ENCODE measurements at regions not wholly inside any gene's neighbourhood (a gene's known extent, or its start where the extent isn't known, plus 50 kb on each side); places are given as distances from the start of the nearest gene placed in this dataset.

DNA sequence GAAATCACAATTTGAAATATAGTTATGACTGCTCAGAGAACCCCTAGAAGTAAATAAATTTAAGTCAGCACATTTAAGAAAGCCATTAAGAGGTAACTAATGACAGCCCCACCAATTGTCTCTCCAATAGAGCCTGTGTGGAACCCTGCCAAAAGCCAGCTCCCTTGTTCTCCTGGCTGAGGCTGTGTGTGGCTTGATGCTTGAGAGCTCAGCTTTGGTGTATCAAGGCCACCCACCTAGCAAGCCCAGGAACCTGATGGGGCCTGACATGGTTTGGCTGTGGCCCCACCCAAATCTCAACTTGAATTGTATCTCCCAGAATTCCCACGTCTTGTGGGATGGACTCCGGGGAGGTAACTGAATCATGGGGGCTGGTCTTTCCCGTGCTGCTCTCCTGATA lies 106.9 kb downstream of the LRRN1 start:
- H3K4me3 ChIP-seq (ENCODE audit: low read depth in 1 of 3, low read length in 3 of 3): no peak overlapping the region
- no peak for TF ChIP-seq TAF1 (conservative IDR thresholded peaks at IDR 0.05)
- TF ChIP-seq, protein P1, sequence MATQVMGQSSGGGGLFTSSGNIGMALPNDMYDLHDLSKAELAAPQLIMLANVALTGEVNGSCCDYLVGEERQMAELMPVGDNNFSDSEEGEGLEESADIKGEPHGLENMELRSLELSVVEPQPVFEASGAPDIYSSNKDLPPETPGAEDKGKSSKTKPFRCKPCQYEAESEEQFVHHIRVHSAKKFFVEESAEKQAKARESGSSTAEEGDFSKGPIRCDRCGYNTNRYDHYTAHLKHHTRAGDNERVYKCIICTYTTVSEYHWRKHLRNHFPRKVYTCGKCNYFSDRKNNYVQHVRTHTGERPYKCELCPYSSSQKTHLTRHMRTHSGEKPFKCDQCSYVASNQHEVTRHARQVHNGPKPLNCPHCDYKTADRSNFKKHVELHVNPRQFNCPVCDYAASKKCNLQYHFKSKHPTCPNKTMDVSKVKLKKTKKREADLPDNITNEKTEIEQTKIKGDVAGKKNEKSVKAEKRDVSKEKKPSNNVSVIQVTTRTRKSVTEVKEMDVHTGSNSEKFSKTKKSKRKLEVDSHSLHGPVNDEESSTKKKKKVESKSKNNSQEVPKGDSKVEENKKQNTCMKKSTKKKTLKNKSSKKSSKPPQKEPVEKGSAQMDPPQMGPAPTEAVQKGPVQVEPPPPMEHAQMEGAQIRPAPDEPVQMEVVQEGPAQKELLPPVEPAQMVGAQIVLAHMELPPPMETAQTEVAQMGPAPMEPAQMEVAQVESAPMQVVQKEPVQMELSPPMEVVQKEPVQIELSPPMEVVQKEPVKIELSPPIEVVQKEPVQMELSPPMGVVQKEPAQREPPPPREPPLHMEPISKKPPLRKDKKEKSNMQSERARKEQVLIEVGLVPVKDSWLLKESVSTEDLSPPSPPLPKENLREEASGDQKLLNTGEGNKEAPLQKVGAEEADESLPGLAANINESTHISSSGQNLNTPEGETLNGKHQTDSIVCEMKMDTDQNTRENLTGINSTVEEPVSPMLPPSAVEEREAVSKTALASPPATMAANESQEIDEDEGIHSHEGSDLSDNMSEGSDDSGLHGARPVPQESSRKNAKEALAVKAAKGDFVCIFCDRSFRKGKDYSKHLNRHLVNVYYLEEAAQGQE (IDR thresholded peaks at IDR 0.05): no peak
- TF ChIP-seq EGR1 (IDR thresholded peaks at IDR 0.05; ENCODE audit: low read depth in 2 of 2): no peak
- TF ChIP-seq FOXA2 (IDR thresholded peaks at IDR 0.05): no peak
- no peak for TF ChIP-seq GABPA (IDR thresholded peaks at IDR 0.05 in 1 of 2, conservative IDR thresholded peaks at IDR 0.05 in 1 of 2)
- TF ChIP-seq HNF4G (IDR thresholded peaks at IDR 0.05): no peak
- no peak for TF ChIP-seq YY1 (IDR thresholded peaks at IDR 0.05)
- no peak for TF ChIP-seq MAX (IDR thresholded peaks at IDR 0.05)
- no peak for TF ChIP-seq RAD21 (IDR thresholded peaks at IDR 0.05)
- TF ChIP-seq, protein P2, sequence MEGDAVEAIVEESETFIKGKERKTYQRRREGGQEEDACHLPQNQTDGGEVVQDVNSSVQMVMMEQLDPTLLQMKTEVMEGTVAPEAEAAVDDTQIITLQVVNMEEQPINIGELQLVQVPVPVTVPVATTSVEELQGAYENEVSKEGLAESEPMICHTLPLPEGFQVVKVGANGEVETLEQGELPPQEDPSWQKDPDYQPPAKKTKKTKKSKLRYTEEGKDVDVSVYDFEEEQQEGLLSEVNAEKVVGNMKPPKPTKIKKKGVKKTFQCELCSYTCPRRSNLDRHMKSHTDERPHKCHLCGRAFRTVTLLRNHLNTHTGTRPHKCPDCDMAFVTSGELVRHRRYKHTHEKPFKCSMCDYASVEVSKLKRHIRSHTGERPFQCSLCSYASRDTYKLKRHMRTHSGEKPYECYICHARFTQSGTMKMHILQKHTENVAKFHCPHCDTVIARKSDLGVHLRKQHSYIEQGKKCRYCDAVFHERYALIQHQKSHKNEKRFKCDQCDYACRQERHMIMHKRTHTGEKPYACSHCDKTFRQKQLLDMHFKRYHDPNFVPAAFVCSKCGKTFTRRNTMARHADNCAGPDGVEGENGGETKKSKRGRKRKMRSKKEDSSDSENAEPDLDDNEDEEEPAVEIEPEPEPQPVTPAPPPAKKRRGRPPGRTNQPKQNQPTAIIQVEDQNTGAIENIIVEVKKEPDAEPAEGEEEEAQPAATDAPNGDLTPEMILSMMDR (IDR thresholded peaks at IDR 0.05; ENCODE audit: low read depth, low read length, missing input control): no peak
- TF ChIP-seq FOXA1 (IDR thresholded peaks at IDR 0.05): no peak
- TF ChIP-seq, protein P3, sequence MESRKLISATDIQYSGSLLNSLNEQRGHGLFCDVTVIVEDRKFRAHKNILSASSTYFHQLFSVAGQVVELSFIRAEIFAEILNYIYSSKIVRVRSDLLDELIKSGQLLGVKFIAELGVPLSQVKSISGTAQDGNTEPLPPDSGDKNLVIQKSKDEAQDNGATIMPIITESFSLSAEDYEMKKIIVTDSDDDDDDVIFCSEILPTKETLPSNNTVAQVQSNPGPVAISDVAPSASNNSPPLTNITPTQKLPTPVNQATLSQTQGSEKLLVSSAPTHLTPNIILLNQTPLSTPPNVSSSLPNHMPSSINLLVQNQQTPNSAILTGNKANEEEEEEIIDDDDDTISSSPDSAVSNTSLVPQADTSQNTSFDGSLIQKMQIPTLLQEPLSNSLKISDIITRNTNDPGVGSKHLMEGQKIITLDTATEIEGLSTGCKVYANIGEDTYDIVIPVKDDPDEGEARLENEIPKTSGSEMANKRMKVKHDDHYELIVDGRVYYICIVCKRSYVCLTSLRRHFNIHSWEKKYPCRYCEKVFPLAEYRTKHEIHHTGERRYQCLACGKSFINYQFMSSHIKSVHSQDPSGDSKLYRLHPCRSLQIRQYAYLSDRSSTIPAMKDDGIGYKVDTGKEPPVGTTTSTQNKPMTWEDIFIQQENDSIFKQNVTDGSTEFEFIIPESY (IDR thresholded peaks at IDR 0.05): no peak
- no peak for TF ChIP-seq JUND (IDR thresholded peaks at IDR 0.05)
- no peak for TF ChIP-seq SP1 (IDR thresholded peaks at IDR 0.05)
- TF ChIP-seq NR2F2 (IDR thresholded peaks at IDR 0.05): no peak
- TF ChIP-seq RXRA (IDR thresholded peaks at IDR 0.05): no peak
- no peak for TF ChIP-seq HNF4A (conservative IDR thresholded peaks at IDR 0.05)
- TF ChIP-seq, protein P4, sequence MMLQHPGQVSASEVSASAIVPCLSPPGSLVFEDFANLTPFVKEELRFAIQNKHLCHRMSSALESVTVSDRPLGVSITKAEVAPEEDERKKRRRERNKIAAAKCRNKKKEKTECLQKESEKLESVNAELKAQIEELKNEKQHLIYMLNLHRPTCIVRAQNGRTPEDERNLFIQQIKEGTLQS (IDR thresholded peaks at IDR 0.05): no peak
- no peaks in the 10 kb centered on the region for H3K27me3 ChIP-seq (ENCODE audit: control insufficient read depth in 4 of 4, insufficient read depth in 4 of 4, low read length in 3 of 4)
- H3K9me3 ChIP-seq (ENCODE audit: control insufficient read depth in 4 of 4, low read length in 3 of 4): no peaks in the 10 kb centered on the region
- no peak overlapping the region for H3K27ac ChIP-seq (ENCODE audit: low read depth in 1 of 2, low read length in 2 of 2)
- no peaks in the 10 kb centered on the region for H3K36me3 ChIP-seq (ENCODE audit: control insufficient read depth in 4 of 4, insufficient read depth in 3 of 4, low read depth in 1 of 4, low read length in 3 of 4)
- no peak overlapping the region for H3K9ac ChIP-seq (ENCODE audit: low read depth in 1 of 2, low read length in 2 of 2)
- no peaks in the 10 kb centered on the region for H3K4me1 ChIP-seq (ENCODE audit: control insufficient read depth in 4 of 4, insufficient read depth in 4 of 4, low read length in 3 of 4)
- no peak for DNase-seq (ENCODE audit: low spot score)
- WGBS: 89% methylated on average over 3 of the region's 3 CpGs
